Ectodermal cell (in vitro differentiated cells): ENCODE measurements at regions not wholly inside any gene's neighbourhood (a gene's known extent, or its start where the extent isn't known, plus 50 kb on each side); places are given as distances from the start of the nearest gene placed in this dataset.
"Not testable (repeated sequence)": the region's sequence is repeated elsewhere in the genome, so short reads cannot be mapped to it uniquely, and the experiment has no call there.

ENCODE experiments used
- H3K27ac ChIP-seq: 2 replicates; pipeline ENCODE4 v1.7.0; 2013; ENCODE audit warnings: mild to moderate bottlenecking, low read depth, low read length; ENCODE audit not compliant: insufficient read depth, poor library complexity, severe bottlenecking
- H3K27me3 ChIP-seq: 2 replicates; pipeline ENCODE4 v1.7.0; 2013; ENCODE audit warnings: mild to moderate bottlenecking, low read length; ENCODE audit not compliant: insufficient read depth, control insufficient read depth, poor library complexity, severe bottlenecking
- H3K36me3 ChIP-seq: one replicate; pipeline ENCODE4 v1.7.0; 2013; ENCODE audit warnings: low read length; ENCODE audit not compliant: control insufficient read depth, insufficient read depth
- H3K4me1 ChIP-seq: one replicate; pipeline ENCODE4 v1.7.0; 2013; ENCODE audit warnings: low read length; ENCODE audit not compliant: control insufficient read depth, insufficient read depth
- H3K4me3 ChIP-seq: 2 replicates; pipeline ENCODE4 v1.7.0; 2013; ENCODE audit warnings: low read depth, low read length, control low read depth; ENCODE audit not compliant: insufficient read depth
- H3K9me3 ChIP-seq: 2 replicates; pipeline ENCODE4 v1.7.0; 2013; ENCODE audit warnings: mild to moderate bottlenecking, low read length, moderate library complexity; ENCODE audit not compliant: control insufficient read depth
- WGBS, 2 experiments: methylation state at CpG; one replicate each; pipeline ENCODE4 v1.1.7; 2013; ENCODE audit warnings: missing lambda C conversion rate in 2 of 2; 5-methylcytosine and 5-hydroxymethylcytosine counted together

DNA sequence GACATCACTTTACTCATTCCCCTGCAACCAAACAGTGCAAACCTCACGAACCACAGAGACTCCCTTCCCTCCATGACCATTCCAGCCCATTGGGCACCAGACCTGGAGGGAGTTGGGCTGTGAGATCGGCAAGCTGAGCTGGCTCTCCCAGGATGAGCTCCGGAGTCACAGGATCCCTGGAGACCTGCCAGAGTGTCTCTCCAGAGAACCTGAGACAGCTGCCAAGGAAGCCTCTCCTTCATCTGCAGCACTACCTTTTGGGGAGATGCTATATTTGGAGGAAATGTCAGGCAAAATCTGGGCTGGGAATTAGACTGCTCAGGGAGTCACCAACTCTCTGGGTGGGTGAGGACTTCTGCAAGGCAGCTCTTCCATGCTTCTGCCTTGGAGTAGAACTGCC is 417.4 kb downstream of the TNS1 start:
- WGBS, 2 experiments: 91% methylated on average over 3 of the region's 3 CpGs
- no peaks in the 10 kb centered on the region for H3K9me3 ChIP-seq
- no peak overlapping the region for H3K4me3 ChIP-seq
- no peak overlapping the region for H3K27ac ChIP-seq
- H3K4me1 ChIP-seq: no peaks in the 10 kb centered on the region
- no peaks in the 10 kb centered on the region for H3K36me3 ChIP-seq
- H3K27me3 ChIP-seq: no peaks in the 10 kb centered on the region

GRCh38 chr2:217580407-217580806 is 422.4 kb downstream of the TNS1 start:
- H3K9me3 ChIP-seq, H3K27me3 ChIP-seq, H3K36me3 ChIP-seq, H3K4me3 ChIP-seq, H3K4me1 ChIP-seq, H3K27ac ChIP-seq: not testable (repeated sequence)
- WGBS, 2 experiments: 88 to 93% methylated on average over 1 of the region's 1 CpG

DNA sequence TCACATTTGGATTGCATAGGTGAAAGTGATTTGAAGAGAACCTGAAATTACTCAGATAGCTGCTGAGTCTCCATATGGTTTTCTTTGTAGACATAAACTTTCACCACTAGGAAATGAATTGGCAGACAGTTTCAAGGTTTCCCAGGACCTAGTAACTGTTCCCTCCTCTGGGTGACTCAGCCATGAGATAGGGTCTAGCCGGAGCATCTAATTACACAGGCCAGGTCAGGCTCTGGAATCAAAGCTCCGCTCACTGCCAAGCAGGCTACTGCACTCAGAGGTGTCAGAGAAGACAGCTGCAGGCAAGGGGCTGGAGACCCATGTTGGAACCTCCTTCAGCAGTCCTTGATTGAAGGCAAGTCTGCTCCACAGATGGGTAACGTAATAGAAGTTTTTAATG is 429.2 kb downstream of the TNS1 start:
- H3K27me3 ChIP-seq: no peaks in the 10 kb centered on the region
- H3K9me3 ChIP-seq: no peaks in the 10 kb centered on the region
- no peaks in the 10 kb centered on the region for H3K36me3 ChIP-seq
- no peak overlapping the region for H3K27ac ChIP-seq
- 94% methylated on average over 3 of the region's 3 CpGs for WGBS, 2 experiments
- no peak overlapping the region for H3K4me3 ChIP-seq
- no peaks in the 10 kb centered on the region for H3K4me1 ChIP-seq

DNA sequence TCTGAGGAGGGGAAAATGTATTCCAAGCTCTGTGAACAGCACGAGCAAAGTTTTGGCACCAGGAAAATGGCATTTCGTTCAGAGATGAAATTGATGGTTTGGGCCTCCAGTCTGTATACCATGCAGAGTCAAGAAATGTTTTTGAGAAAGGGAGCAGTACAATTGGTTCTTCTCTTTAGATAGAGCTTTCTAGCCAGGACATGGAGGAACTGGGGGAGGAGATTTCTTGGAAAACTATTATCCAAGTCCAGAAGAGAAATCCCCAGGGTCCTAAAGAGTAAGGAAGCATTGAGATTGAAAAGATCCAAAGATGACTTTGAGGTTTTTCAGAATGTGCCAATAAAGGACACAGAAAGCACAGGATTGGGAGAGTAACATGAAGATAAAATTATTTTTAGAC is 432.4 kb downstream of the TNS1 start:
- Histone ChIP-seq H3K4me3 (no peak overlapping the region), H3K27ac (no peak overlapping the region), H3K36me3 (no peaks in the 10 kb centered on the region), H3K27me3 (no peaks in the 10 kb centered on the region), H3K9me3 (no peaks in the 10 kb centered on the region), H3K4me1 (no peaks in the 10 kb centered on the region)
- WGBS, 2 experiments: 91 to 93% methylated on average over 2 of the region's 2 CpGs

GRCh38 chr2:217568289-217568971 is 434.4 kb downstream of the TNS1 start:
- Histone ChIP-seq H3K4me1 (no peaks in the 10 kb centered on the region), H3K4me3 (no peak overlapping the region), H3K9me3 (no peaks in the 10 kb centered on the region), H3K27me3 (no peaks in the 10 kb centered on the region), H3K27ac (no peak overlapping the region), H3K36me3 (no peaks in the 10 kb centered on the region)
- WGBS, 2 experiments: 72 to 75% methylated on average over 3 of the region's 3 CpGs

DNA sequence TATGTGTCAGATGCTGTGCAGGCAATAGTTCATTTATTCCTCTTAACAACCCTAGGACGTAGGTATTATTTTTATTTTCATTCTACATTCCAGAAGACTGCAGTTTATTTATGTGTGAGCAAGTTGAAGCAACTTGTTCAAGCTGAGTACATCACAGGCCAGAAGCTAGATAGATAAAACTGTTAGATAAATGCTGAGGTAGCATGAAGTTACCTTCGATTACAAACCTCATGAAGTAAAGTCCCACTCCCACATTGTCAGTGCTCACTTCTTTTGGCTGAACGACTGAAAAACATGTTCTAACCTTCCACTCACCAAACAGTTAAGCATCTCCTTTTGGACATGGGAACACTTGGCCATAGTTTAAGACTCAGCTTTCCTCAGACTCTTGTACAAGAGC is 439.2 kb downstream of the TNS1 start:
- Histone ChIP-seq H3K4me1 (no peaks in the 10 kb centered on the region), H3K4me3 (no peak overlapping the region), H3K9me3 (no peaks in the 10 kb centered on the region), H3K27ac (no peak overlapping the region), H3K36me3 (no peaks in the 10 kb centered on the region), H3K27me3 (no peaks in the 10 kb centered on the region)
- 80 to 95% methylated on average over 2 to 3 of the region's 3 CpGs for WGBS, 2 experiments

- H3K9me3 ChIP-seq: no peaks in the 10 kb centered on the region
- H3K27me3 ChIP-seq: no peaks in the 10 kb centered on the region
- no peaks in the 10 kb centered on the region for H3K36me3 ChIP-seq
- H3K4me3 ChIP-seq: no peak overlapping the region
- no peak overlapping the region for H3K27ac ChIP-seq
- H3K4me1 ChIP-seq: no peaks in the 10 kb centered on the region
- 93 to 96% methylated on average over 3 to 4 of the region's 4 CpGs for WGBS, 2 experiments
Measured at GRCh38 chr2:217562871-217563480, 439.8 kb downstream of the TNS1 start.

GRCh38 chr2:217559084-217559483 is 443.7 kb downstream of the TNS1 start:
- H3K27ac ChIP-seq: no peak overlapping the region
- peaks cover 4% of the 10 kb centered on the region for H3K4me1 ChIP-seq
- H3K4me3 ChIP-seq: no peak overlapping the region
- no peaks in the 10 kb centered on the region for H3K27me3 ChIP-seq
- H3K36me3 ChIP-seq: no peaks in the 10 kb centered on the region
- H3K9me3 ChIP-seq: no peaks in the 10 kb centered on the region
- WGBS, 2 experiments: 90 to 95% methylated on average over 2 of the region's 2 CpGs

GRCh38 chr2:217555081-217555876 is 447.5 kb downstream of the TNS1 start:
- WGBS, 2 experiments: 64 to 65% methylated on average over 7 of the region's 7 CpGs
- no peak overlapping the region for H3K4me3 ChIP-seq
- H3K4me1 ChIP-seq: peaks cover 7% of the 10 kb centered on the region
- H3K9me3 ChIP-seq: no peaks in the 10 kb centered on the region
- no peak overlapping the region for H3K27ac ChIP-seq
- H3K27me3 ChIP-seq: no peaks in the 10 kb centered on the region
- no peaks in the 10 kb centered on the region for H3K36me3 ChIP-seq

- H3K4me3 ChIP-seq: no peak overlapping the region
- H3K27ac ChIP-seq: no peak overlapping the region
- H3K4me1 ChIP-seq: peaks cover 7% of the 10 kb centered on the region
- no peaks in the 10 kb centered on the region for H3K9me3 ChIP-seq
- no peaks in the 10 kb centered on the region for H3K27me3 ChIP-seq
- 97 to 100% methylated on average over 2 of the region's 2 CpGs for WGBS, 2 experiments
- H3K36me3 ChIP-seq: no peaks in the 10 kb centered on the region
Measured at GRCh38 chr2:217553679-217554078, 449.1 kb downstream of the TNS1 start.
